ENCODE measurements at regions not wholly inside any gene's neighbourhood (a gene's known extent, or its start where the extent isn't known, plus 50 kb on each side); places are given as distances from the start of the nearest gene placed in this dataset.

DNA sequence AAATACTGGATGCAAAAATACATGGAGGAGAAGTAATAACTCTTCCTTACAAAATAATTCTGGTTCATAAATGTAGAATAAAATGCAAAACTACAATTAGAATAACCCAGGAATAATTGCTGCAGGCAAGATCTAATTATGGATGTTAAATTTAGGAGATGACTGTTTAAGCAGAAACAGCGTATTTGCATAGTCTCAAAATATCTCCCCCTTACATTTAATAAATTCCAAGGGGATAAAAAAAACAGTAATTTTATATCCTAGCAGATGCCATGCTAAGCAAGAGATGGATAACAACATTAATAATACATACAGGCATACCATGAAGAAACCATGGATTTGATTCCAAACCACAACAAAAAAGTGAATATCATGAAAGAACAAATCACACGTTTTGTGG is 1253.1 kb upstream of the MIR17HG start (continued):
- TF ChIP-seq PRRX2 (CRISPR knock-in tag; IDR thresholded peaks at IDR 0.05) (no peak), PRDM15 (CRISPR knock-in tag; IDR thresholded peaks at IDR 0.05) (no peak), IRF2 (CRISPR knock-in tag; IDR thresholded peaks at IDR 0.05; ENCODE audit: borderline replicate concordance, low read depth) (no peak), E2F4 (CRISPR knock-in tag; IDR thresholded peaks at IDR 0.05; ENCODE audit: borderline replicate concordance, low read depth) (no peak), ATF3 (CRISPR knock-in tag; conservative IDR thresholded peaks at IDR 0.05) (no peak)

DNA sequence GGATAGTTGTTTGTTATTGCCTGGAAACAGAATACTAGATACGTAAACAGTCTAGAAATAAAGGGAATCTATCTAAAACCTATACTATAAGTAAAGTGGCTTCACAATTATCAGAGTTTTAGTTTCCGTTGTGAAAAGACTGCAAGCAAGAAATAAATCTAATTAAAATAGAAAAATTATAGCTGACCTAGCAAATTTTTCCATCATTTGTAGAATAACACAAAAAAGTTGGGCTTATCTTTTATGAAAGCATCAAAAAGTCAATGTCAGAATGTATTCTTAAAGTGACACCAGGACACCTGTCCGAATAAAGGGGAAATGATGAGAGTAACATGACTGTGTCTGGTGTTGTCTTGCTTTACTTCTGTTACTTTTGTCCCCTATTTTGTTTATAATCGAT is 1248.9 kb upstream of the MIR17HG start:
- Mint-ChIP-seq H3K36me3 (0 out of 2 replicates have a peak, but pooled peaks cover 2% of the 10 kb centered on the region), H3K27me3 (ENCODE audit: low read depth) (no peaks in the 10 kb centered on the region), H3K4me3 (no peak overlapping the region), H3K27ac (no peak overlapping the region), H3K4me1 (peaks cover 7% of the 10 kb centered on the region), H3K9me3 (peaks cover 28% of the 10 kb centered on the region)
- TF ChIP-seq ZNF423 (CRISPR knock-in tag; IDR thresholded peaks at IDR 0.05) (no peak), SMAD4 (CRISPR knock-in tag; IDR thresholded peaks at IDR 0.05) (no peak), CREB1 (CRISPR knock-in tag; IDR thresholded peaks at IDR 0.05) (no peak)
- POLR2A ChIA-PET, result no interaction called here
- DNase-seq (ENCODE audit: low spot score), result no peak
- CTCF ChIA-PET, result no interaction called here
- ATAC-seq, result no peak

DNA sequence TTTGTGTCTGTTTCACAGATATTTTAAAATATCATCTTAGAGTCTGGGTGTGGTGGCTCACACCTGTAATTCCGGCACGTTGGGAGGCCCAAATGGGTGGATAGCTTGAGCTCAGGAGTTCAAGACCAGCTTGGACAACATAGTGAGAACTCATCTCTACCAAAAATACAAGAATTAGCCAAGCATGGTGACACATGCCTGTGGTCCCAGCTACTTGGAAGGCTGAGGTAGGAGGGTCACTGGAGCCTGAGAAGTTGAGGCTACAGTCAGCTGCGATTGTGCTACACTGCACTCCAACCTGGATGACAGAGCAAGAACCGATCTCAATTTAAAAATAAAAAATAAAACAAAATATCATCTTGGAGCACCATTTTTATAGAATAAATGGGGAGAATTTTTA is 1247.6 kb upstream of the MIR17HG start:
- Mint-ChIP-seq H3K4me1 (peaks cover 12% of the 10 kb centered on the region), H3K9me3 (peaks cover 34% of the 10 kb centered on the region), H3K4me3 (no peak overlapping the region), H3K27ac (no peak overlapping the region), H3K36me3 (0 out of 2 replicates have a peak, but pooled peaks cover 2% of the 10 kb centered on the region), H3K27me3 (ENCODE audit: low read depth) (no peaks in the 10 kb centered on the region)
- POLR2A ChIA-PET, result no interaction called here
- DNase-seq (ENCODE audit: low spot score) (no peak), ATAC-seq (no peak)
- TF ChIP-seq SP1 (CRISPR knock-in tag; conservative IDR thresholded peaks at IDR 0.05) (no peak), ZNF281 (CRISPR knock-in tag; IDR thresholded peaks at IDR 0.05) (no peak)
- TF ChIP-seq, protein P1, sequence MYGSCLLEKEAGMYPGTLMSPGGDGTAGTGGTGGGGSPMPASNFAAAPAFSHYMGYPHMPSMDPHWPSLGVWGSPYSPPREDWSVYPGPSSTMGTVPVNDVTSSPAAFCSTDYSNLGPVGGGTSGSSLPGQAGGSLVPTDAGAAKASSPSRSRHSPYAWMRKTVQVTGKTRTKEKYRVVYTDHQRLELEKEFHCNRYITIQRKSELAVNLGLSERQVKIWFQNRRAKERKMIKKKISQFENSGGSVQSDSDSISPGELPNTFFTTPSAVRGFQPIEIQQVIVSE (CRISPR knock-in tag; IDR thresholded peaks at IDR 0.05; ENCODE audit: borderline replicate concordance), result no peak
- CTCF ChIA-PET, result no interaction called here

GRCh38 chr13:90103099-90103784 is 1244.2 kb upstream of the MIR17HG start:
- peak; percentile 72 for ATAC-seq
- H3K36me3 Mint-ChIP-seq, result peaks cover 4% of the 10 kb centered on the region; the same call in 1 of the 2 replicates
- H3K9me3 Mint-ChIP-seq, result peaks cover 29% of the 10 kb centered on the region
- ChIA-PET CTCF (no interaction called here), POLR2A (no interaction called here)
- H3K4me3 Mint-ChIP-seq, result no peak overlapping the region
- TF ChIP-seq ZNF423 (CRISPR knock-in tag; IDR thresholded peaks at IDR 0.05) (no peak), TP53 (CRISPR knock-in tag; IDR thresholded peaks at IDR 0.05) (no peak), SOX15 (CRISPR knock-in tag; IDR thresholded peaks at IDR 0.05) (no peak), ZNF263 (CRISPR knock-in tag; IDR thresholded peaks at IDR 0.05; ENCODE audit: low read depth) (no peak)
- H3K27ac Mint-ChIP-seq, result no peak overlapping the region
- no peaks in the 10 kb centered on the region for H3K27me3 Mint-ChIP-seq (ENCODE audit: low read depth)
- peaks cover 31% of the 10 kb centered on the region for H3K4me1 Mint-ChIP-seq
- DNase-seq (ENCODE audit: low spot score), result no peak
